Kidney epithelial cell (primary cell): ENCODE measurements at regions not wholly inside any gene's neighbourhood (a gene's known extent, or its start where the extent isn't known, plus 50 kb on each side); places are given as distances from the start of the nearest gene placed in this dataset.

ENCODE experiments used
- DNase-seq: peaks from one replicate; pipeline ENCODE4 v3.0.0-alpha.2; 2010; ENCODE audit warnings: low read depth
- H3K27me3 ChIP-seq: 2 replicates; pipeline ENCODE4 v1.6.0; 2011; ENCODE audit warnings: low read length; ENCODE audit not compliant: control insufficient read depth, insufficient read depth
- H3K36me3 ChIP-seq: 2 replicates; pipeline ENCODE4 v1.5.1; 2011; ENCODE audit warnings: low read length; ENCODE audit not compliant: control insufficient read depth, insufficient read depth
- H3K4me3 ChIP-seq: 2 replicates; pipeline ENCODE4 v1.5.1; 2011; ENCODE audit warnings: low read depth, mild to moderate bottlenecking, control low read depth, low read length
- TF ChIP-seq, protein P1 (sequence below): IDR thresholded peaks from 2 replicates; pipeline ENCODE4 v1.5.1; 2011; ENCODE audit warnings: mild to moderate bottlenecking, moderate library complexity, low read length, control low read depth, inconsistent platforms; ENCODE audit not compliant: insufficient read depth, poor library complexity, severe bottlenecking

DNA sequence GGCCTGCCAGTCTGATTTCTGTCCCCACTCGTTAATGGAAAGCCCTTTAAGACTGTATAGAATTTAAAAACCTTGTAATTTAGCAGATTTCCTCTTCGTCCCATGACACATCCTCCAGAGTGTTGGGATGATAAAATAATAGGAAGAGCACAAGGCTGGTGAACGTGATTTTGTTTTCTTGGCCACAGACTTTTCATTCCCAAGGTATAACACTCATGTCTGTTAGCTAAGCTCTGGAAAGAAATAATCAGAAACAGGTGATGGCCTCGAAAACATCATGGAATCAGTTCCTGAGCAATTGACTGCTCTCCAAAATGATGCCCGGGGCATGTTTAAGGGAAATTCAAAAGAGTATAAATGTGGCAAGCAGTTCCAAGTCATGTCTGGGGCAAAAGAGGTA lies 337.8 kb upstream of the TCF4 start:
- H3K27me3 ChIP-seq, result no peaks in the 10 kb centered on the region
- no peaks in the 10 kb centered on the region for H3K36me3 ChIP-seq
- H3K4me3 ChIP-seq, result no peak overlapping the region
- TF ChIP-seq, protein P1, sequence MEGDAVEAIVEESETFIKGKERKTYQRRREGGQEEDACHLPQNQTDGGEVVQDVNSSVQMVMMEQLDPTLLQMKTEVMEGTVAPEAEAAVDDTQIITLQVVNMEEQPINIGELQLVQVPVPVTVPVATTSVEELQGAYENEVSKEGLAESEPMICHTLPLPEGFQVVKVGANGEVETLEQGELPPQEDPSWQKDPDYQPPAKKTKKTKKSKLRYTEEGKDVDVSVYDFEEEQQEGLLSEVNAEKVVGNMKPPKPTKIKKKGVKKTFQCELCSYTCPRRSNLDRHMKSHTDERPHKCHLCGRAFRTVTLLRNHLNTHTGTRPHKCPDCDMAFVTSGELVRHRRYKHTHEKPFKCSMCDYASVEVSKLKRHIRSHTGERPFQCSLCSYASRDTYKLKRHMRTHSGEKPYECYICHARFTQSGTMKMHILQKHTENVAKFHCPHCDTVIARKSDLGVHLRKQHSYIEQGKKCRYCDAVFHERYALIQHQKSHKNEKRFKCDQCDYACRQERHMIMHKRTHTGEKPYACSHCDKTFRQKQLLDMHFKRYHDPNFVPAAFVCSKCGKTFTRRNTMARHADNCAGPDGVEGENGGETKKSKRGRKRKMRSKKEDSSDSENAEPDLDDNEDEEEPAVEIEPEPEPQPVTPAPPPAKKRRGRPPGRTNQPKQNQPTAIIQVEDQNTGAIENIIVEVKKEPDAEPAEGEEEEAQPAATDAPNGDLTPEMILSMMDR, result no peak
- DNase-seq, result no peak

DNA sequence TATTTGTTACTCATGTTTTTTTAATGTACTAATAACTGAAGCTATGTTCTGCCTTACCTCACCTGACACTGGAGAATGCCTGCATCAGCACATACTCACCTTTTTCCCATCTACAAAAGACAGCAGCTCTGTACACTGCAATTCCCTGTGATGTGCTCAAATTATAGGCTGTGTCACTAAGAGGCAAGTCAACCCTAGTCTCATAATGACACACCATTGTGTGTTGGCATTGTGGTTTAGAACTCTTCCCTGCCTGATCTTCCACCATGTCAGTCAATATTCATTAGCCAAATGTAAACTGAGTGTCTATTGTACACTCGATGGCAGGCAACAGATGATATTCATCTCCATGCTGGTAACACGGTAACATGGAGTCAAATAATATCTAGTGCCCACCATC lies 332.1 kb upstream of the TCF4 start:
- no peak for DNase-seq
- H3K4me3 ChIP-seq, result no peak overlapping the region
- TF ChIP-seq, protein P1, result no peak
- no peaks in the 10 kb centered on the region for H3K36me3 ChIP-seq
- no peaks in the 10 kb centered on the region for H3K27me3 ChIP-seq

DNA sequence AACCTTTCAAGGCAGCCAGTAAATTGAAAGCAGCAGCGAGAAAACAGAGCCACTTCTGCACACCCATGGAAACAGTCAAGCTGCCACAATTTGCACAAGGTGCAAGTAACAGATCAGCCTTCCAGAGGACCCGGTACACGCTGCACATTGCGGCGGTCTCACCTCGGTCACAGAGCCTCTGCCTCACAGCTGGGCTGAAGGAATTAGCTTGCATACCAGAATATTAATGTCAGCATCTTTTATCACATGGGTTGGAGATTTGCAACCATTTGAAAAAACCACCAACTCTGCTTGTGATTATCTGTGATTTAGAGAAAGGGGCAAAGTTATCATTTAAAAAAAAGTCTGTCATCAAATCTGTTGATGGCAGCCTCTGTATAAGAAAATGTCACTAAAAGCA lies 330.5 kb upstream of the TCF4 start:
- no peaks in the 10 kb centered on the region for H3K36me3 ChIP-seq
- DNase-seq, result no peak
- TF ChIP-seq, protein P1, result no peak
- H3K27me3 ChIP-seq, result no peaks in the 10 kb centered on the region
- H3K4me3 ChIP-seq, result no peak overlapping the region

DNA sequence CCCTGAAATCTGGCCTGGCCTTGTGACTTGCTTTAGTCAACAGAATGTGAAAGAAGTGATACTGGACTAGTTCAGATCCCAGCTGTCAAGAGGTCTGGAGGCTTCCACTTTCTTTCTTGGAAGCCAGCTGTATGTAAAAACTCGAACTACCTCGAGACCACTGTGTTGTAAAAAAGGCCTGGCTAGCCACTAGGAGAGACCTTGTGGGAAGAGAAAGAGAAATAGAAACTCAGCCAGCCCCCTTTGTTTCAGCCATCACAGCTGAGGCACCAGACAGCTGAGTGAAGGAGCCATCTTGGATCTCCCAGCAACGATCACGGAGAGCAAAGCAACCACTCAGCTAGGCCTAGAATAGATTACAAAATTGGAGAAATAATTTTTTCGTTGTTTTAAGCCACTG lies 324.9 kb upstream of the TCF4 start:
- no peak for DNase-seq
- Histone ChIP-seq H3K4me3 (no peak overlapping the region), H3K36me3 (no peaks in the 10 kb centered on the region), H3K27me3 (no peaks in the 10 kb centered on the region)
- TF ChIP-seq, protein P1, result no peak

DNA sequence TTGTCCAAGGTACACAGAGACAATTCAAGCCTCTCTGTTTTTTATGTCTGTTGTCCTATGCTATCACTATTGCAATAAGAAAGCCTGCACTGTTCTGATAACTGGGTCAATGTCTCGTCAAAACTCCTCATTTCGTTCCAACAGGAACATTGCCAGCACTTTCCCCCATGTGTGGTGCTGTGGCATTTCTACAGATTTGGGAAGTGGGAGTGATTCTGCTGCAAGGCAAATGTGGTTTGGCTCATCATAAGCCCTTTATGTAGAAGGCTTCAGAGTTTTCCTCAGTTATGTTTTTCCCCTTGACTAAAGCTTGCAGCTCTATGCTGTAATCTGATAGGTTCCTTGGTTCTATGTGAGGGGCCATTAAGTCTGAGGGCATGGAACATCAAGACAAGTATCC lies 324.1 kb upstream of the TCF4 start:
- TF ChIP-seq, protein P1, result no peak
- Histone ChIP-seq H3K36me3 (no peaks in the 10 kb centered on the region), H3K4me3 (no peak overlapping the region), H3K27me3 (no peaks in the 10 kb centered on the region)
- DNase-seq, result no peak

DNA sequence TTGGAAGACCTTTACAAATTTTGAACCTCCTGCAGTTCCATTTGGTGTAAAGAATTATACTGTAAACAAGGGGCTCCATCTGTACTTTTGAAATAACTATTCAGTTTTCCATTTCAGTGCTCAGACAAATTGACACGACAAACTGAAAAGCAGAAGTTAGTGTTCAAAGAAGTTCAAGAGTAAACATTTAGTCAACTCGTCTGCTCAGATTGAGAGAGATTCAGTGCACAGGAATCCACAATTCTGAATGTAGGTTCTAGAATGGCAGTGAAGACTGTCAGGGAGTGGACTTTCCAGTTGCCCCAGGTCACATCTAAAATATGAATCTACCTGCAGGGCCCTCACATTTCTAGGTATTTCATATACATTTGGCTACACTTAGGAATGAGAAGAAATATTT lies 322.3 kb upstream of the TCF4 start:
- no peak overlapping the region for H3K4me3 ChIP-seq
- no peaks in the 10 kb centered on the region for H3K27me3 ChIP-seq
- TF ChIP-seq, protein P1, result no peak
- no peaks in the 10 kb centered on the region for H3K36me3 ChIP-seq
- DNase-seq, result no peak
